ENCODE measurements at regions not wholly inside any gene's neighbourhood (a gene's known extent, or its start where the extent isn't known, plus 50 kb on each side); places are given as distances from the start of the nearest gene placed in this dataset.
"Not testable (repeated sequence)": the region's sequence is repeated elsewhere in the genome, so short reads cannot be mapped to it uniquely, and the experiment has no call there.

DNA sequence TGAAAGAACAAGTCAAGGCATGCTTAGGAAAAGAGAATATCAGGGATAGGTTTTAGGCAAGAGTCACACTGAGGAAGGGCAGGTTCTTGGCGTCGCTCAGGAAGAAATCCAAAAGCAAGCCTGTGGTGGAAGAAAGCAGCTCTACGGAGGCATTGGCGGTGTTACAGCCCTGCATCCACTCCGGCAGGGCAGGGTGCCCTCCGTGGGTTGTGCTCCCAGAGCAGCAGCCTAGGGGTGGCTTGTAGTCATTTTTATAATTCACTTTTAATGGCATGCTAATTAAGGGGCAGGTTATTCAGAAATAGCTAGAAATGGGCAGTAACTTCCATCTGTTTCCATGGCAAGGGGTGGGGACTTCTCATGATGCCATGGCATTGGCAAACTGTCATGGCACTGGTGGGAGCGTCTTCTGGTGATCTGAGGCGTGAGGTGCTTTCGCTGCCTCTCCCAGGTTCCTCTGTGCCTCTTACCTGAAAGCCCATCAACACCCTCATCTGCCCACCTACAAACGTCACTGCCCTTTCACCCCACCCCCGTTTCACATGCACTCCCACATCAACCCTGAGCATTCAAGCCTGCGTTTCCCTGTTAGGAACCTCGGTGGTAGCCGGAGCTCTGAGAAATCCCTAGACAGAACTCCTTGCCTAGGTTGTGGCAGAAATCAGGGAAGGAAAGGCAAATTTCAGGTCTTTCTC, 1763.8 kb upstream of the TPTE start:
- H3K27ac ChIP-seq (ENCODE audit: low read depth in 2 of 2, low read length in 1 of 2); H3K9me2 ChIP-seq; H2AFZ ChIP-seq (ENCODE audit: low read depth); H3K9me3 ChIP-seq; H4K20me1 ChIP-seq (ENCODE audit: insufficient read depth); H3K9ac ChIP-seq; H3K79me2 ChIP-seq (ENCODE audit: insufficient read depth); H3K4me1 ChIP-seq (ENCODE audit: control insufficient read depth in 1 of 2, insufficient read depth in 2 of 2, low read depth in 1 of 2, low read length in 1 of 2); H3K36me3 ChIP-seq (replicated peaks in 1 of 2; ENCODE audit: control insufficient read depth in 1 of 2, insufficient read depth in 2 of 2, low read length in 1 of 2); DNase-seq; H3K4me2 ChIP-seq; H3K27me3 ChIP-seq (ENCODE audit: insufficient read depth); CTCF ChIA-PET; H3F3A ChIP-seq (replicated peaks; ENCODE audit: insufficient read depth); H3K4me3 ChIP-seq (ENCODE audit: low read depth in 2 of 2, low read length in 1 of 2); POLR2A ChIA-PET: not testable (repeated sequence)
- 22% methylated on average over 14 of the region's 14 CpGs for WGBS (ENCODE audit: low lambda C conversion rate)

DNA sequence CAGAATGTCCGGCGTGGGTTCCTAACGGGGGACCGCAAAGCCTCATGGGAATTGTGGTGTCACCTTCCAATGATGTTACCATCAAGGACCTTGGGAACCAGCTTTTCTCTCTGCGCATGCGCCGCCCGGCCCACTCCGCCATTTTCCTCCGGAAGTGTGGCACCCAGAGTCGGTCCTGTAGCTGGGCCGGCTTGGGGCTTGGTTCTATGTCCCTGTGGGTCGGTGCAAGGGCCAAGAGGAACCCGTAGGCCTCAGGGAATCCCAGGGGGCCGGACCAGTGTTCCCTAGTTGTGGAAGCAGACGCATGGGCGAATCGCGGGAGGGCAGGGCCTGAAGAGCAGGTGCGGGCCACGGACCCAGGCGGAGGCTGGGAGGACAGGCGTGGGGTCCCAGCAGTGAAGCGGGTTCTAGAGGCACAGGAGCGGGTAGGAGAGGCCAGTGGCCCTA, 1762.4 kb upstream of the TPTE start:
- H3K4me2 ChIP-seq; H3K9me2 ChIP-seq; POLR2A ChIA-PET; H3K79me2 ChIP-seq (ENCODE audit: insufficient read depth); CTCF ChIA-PET; H3K27me3 ChIP-seq (ENCODE audit: insufficient read depth); H3F3A ChIP-seq (replicated peaks; ENCODE audit: insufficient read depth); H3K4me3 ChIP-seq (ENCODE audit: low read depth in 2 of 2, low read length in 1 of 2); H2AFZ ChIP-seq (ENCODE audit: low read depth); H3K4me1 ChIP-seq (ENCODE audit: control insufficient read depth in 1 of 2, insufficient read depth in 2 of 2, low read depth in 1 of 2, low read length in 1 of 2); H3K9me3 ChIP-seq; H3K36me3 ChIP-seq (replicated peaks in 1 of 2; ENCODE audit: control insufficient read depth in 1 of 2, insufficient read depth in 2 of 2, low read length in 1 of 2); H3K27ac ChIP-seq (ENCODE audit: low read depth in 2 of 2, low read length in 1 of 2); H4K20me1 ChIP-seq (ENCODE audit: insufficient read depth); H3K9ac ChIP-seq: not testable (repeated sequence)
- DNase-seq = peak; percentile 3
- 50% methylated on average over 23 of the region's 25 CpGs for WGBS (ENCODE audit: low lambda C conversion rate)

GRCh38 chr21:8762241-8762640, 1759.1 kb upstream of the TPTE start:
- H2AFZ ChIP-seq (ENCODE audit: low read depth); H3K9ac ChIP-seq; H3K4me2 ChIP-seq; H4K20me1 ChIP-seq (ENCODE audit: insufficient read depth); H3K4me1 ChIP-seq (ENCODE audit: control insufficient read depth in 1 of 2, insufficient read depth in 2 of 2, low read depth in 1 of 2, low read length in 1 of 2); H3K9me2 ChIP-seq; POLR2A ChIA-PET; H3K27ac ChIP-seq (ENCODE audit: low read depth in 2 of 2, low read length in 1 of 2); H3K4me3 ChIP-seq (ENCODE audit: low read depth in 2 of 2, low read length in 1 of 2); H3K27me3 ChIP-seq (ENCODE audit: insufficient read depth); H3K79me2 ChIP-seq (ENCODE audit: insufficient read depth); DNase-seq; CTCF ChIA-PET; H3K36me3 ChIP-seq (replicated peaks in 1 of 2; ENCODE audit: control insufficient read depth in 1 of 2, insufficient read depth in 2 of 2, low read length in 1 of 2); H3F3A ChIP-seq (replicated peaks; ENCODE audit: insufficient read depth); H3K9me3 ChIP-seq: not testable (repeated sequence)
- WGBS (ENCODE audit: low lambda C conversion rate) = 1% methylated on average over 2 of the region's 2 CpGs

DNA sequence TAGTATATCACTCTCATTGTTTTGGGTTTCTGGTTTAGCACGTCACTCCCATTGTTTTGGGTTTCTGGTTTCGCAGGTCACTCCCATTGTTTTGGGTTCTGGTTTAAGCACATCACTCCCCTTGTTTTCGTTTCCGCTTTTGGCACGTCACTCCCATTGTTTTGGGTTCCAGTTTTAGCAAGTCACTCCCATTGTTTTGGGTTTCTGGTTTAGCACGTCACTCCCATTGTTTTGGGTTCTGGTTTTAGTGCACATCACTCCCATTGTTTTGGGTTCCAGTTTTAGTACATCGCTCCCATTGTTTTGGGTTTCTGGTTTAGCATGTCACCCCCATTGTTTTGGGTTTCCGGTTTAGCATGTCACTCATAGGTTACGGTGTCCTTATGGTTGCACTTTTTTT, 1757.0 kb upstream of the TPTE start:
- H3K36me3 ChIP-seq (replicated peaks in 1 of 2; ENCODE audit: control insufficient read depth in 1 of 2, insufficient read depth in 2 of 2, low read length in 1 of 2); H3K9me2 ChIP-seq; H3F3A ChIP-seq (replicated peaks; ENCODE audit: insufficient read depth); POLR2A ChIA-PET; CTCF ChIA-PET; H3K27ac ChIP-seq (ENCODE audit: low read depth in 2 of 2, low read length in 1 of 2); DNase-seq; H3K9me3 ChIP-seq; H3K4me1 ChIP-seq (ENCODE audit: control insufficient read depth in 1 of 2, insufficient read depth in 2 of 2, low read depth in 1 of 2, low read length in 1 of 2); H3K9ac ChIP-seq; H3K4me3 ChIP-seq (ENCODE audit: low read depth in 2 of 2, low read length in 1 of 2); H3K4me2 ChIP-seq; H3K79me2 ChIP-seq (ENCODE audit: insufficient read depth); H3K27me3 ChIP-seq (ENCODE audit: insufficient read depth); H2AFZ ChIP-seq (ENCODE audit: low read depth); H4K20me1 ChIP-seq (ENCODE audit: insufficient read depth): not testable (repeated sequence)
- WGBS (ENCODE audit: low lambda C conversion rate) = 34% methylated on average over 9 of the region's 9 CpGs

- 24% methylated on average over 5 of the region's 5 CpGs for WGBS (ENCODE audit: low lambda C conversion rate)
- H3K4me1 ChIP-seq (ENCODE audit: control insufficient read depth in 1 of 2, insufficient read depth in 2 of 2, low read depth in 1 of 2, low read length in 1 of 2); POLR2A ChIA-PET; H3F3A ChIP-seq (replicated peaks; ENCODE audit: insufficient read depth); H3K79me2 ChIP-seq (ENCODE audit: insufficient read depth); CTCF ChIA-PET; H3K9me3 ChIP-seq; H3K9me2 ChIP-seq; H3K36me3 ChIP-seq (replicated peaks in 1 of 2; ENCODE audit: control insufficient read depth in 1 of 2, insufficient read depth in 2 of 2, low read length in 1 of 2); H4K20me1 ChIP-seq (ENCODE audit: insufficient read depth); DNase-seq; H2AFZ ChIP-seq (ENCODE audit: low read depth); H3K4me2 ChIP-seq; H3K27ac ChIP-seq (ENCODE audit: low read depth in 2 of 2, low read length in 1 of 2); H3K27me3 ChIP-seq (ENCODE audit: insufficient read depth); H3K4me3 ChIP-seq (ENCODE audit: low read depth in 2 of 2, low read length in 1 of 2); H3K9ac ChIP-seq: not testable (repeated sequence)
Observed at GRCh38 chr21:8766142-8766541, 1755.2 kb upstream of the TPTE start.

DNA sequence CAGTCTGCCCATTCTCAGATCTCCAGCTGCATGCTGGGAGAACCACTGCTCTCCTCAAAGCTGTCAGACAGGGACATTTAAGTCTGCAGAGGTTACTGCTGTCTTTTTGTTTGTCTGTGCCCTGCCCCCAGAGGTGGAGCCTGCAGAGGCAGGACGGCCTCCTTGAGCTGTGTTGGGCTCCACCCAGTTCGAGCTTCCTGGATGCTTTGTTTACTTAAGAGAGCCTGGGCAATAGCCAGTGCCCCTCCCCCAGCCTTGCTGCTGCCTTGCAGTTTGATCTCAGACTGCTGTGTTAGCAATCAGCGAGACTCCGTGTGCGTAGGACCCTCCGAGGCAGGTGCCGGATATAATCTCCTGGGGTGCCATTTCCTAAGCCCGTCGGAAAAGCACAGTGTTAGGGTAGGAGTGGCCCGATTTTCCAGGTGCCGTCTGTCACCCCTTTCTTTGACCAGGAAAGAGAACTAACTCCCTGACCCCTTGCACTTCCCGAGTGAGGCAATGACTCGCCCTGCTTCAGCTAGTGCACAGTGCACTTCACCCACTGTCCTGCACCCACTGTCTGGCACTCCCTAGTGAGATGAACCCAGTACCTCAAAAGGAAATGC, 1748.4 kb upstream of the TPTE start:
- H3K9me3 ChIP-seq; H3K27ac ChIP-seq (ENCODE audit: low read depth in 2 of 2, low read length in 1 of 2); H3K4me3 ChIP-seq (ENCODE audit: low read depth in 2 of 2, low read length in 1 of 2); DNase-seq; H3K9me2 ChIP-seq; H3K36me3 ChIP-seq (replicated peaks in 1 of 2; ENCODE audit: control insufficient read depth in 1 of 2, insufficient read depth in 2 of 2, low read length in 1 of 2); H3F3A ChIP-seq (replicated peaks; ENCODE audit: insufficient read depth); H3K4me1 ChIP-seq (ENCODE audit: control insufficient read depth in 1 of 2, insufficient read depth in 2 of 2, low read depth in 1 of 2, low read length in 1 of 2); H3K79me2 ChIP-seq (ENCODE audit: insufficient read depth); H2AFZ ChIP-seq (ENCODE audit: low read depth); CTCF ChIA-PET; H3K27me3 ChIP-seq (ENCODE audit: insufficient read depth); POLR2A ChIA-PET; H3K9ac ChIP-seq; H3K4me2 ChIP-seq; H4K20me1 ChIP-seq (ENCODE audit: insufficient read depth): not testable (repeated sequence)
- WGBS (ENCODE audit: low lambda C conversion rate) = 38% methylated on average over 13 of the region's 13 CpGs

Data from SK-N-SH (cell line).